ENCODE measurements at regions not wholly inside any gene's neighbourhood (a gene's known extent, or its start where the extent isn't known, plus 50 kb on each side); places are given as distances from the start of the nearest gene placed in this dataset.

DNA sequence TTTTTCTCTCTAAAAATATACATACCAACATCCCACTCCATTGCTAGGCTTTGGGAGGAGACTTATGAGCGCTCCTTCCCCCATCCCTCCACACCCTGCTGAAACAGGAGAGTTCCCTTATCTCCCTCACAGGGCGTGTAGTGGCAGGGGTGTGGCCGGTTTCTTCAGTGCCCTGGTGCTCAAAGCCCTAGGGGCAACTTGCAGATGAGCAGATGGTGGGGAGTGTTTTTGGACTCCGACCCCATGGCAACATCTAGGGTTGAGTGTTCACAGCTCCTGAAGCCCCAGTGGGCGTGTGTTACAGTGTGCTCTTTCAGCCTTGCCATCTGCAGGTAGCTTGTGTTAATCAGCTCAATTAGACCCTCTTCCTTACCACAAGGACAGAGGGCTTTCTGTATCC is 409.5 kb downstream of the MAT2B start:
- no peak overlapping the region for H3K4me2 ChIP-seq (ENCODE audit: control insufficient read depth, extremely low read depth, insufficient read depth, low read depth, low read length)
- no peaks in the 10 kb centered on the region for H3K79me2 ChIP-seq (ENCODE audit: control insufficient read depth, insufficient read depth, low read length)
- H4K20me1 ChIP-seq (ENCODE audit: control insufficient read depth, extremely low read depth, insufficient read depth, low read length): no peaks in the 10 kb centered on the region
- dilution Hi-C loops (cut with MboI; ENCODE audit: extremely low pct_ligation_motif_present, low sequenced_read_pairs): no loop called here
- DNase-seq (ENCODE audit: low read depth, low spot score) (no peak), FAIRE-seq (no peak)
- H3K4me1 ChIP-seq (ENCODE audit: control insufficient read depth, extremely low read depth, insufficient read depth, low read length): no peaks in the 10 kb centered on the region
- H3K36me3 ChIP-seq (ENCODE audit: control insufficient read depth in 2 of 2, extremely low read depth in 1 of 2, insufficient read depth in 2 of 2, low read length in 2 of 2): no peaks in the 10 kb centered on the region
- no peaks in the 10 kb centered on the region for H3K9me3 ChIP-seq (ENCODE audit: control insufficient read depth, low read depth, low read length)
- H3K27me3 ChIP-seq (ENCODE audit: control insufficient read depth, extremely low read depth, insufficient read depth, low read length): no peaks in the 10 kb centered on the region
- H2AFZ ChIP-seq (ENCODE audit: control insufficient read depth, low read length): no peak overlapping the region
- no peak overlapping the region for H3K27ac ChIP-seq (ENCODE audit: control insufficient read depth, insufficient read depth, low read length)
- TF ChIP-seq EZH2 (IDR thresholded peaks at IDR 0.05; ENCODE audit: low read length): no peak
- TF ChIP-seq, protein P1, sequence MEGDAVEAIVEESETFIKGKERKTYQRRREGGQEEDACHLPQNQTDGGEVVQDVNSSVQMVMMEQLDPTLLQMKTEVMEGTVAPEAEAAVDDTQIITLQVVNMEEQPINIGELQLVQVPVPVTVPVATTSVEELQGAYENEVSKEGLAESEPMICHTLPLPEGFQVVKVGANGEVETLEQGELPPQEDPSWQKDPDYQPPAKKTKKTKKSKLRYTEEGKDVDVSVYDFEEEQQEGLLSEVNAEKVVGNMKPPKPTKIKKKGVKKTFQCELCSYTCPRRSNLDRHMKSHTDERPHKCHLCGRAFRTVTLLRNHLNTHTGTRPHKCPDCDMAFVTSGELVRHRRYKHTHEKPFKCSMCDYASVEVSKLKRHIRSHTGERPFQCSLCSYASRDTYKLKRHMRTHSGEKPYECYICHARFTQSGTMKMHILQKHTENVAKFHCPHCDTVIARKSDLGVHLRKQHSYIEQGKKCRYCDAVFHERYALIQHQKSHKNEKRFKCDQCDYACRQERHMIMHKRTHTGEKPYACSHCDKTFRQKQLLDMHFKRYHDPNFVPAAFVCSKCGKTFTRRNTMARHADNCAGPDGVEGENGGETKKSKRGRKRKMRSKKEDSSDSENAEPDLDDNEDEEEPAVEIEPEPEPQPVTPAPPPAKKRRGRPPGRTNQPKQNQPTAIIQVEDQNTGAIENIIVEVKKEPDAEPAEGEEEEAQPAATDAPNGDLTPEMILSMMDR (optimal IDR thresholded peaks at IDR 0.05 in 1 of 3, IDR thresholded peaks at IDR 0.05 in 1 of 3, conservative IDR thresholded peaks at IDR 0.05 in 1 of 3; ENCODE audit: extremely low read depth in 1 of 3, insufficient read depth in 2 of 3, low read length in 3 of 3): no peak
- H3K9ac ChIP-seq (ENCODE audit: control insufficient read depth, extremely low read depth, insufficient read depth, low read length): no peak overlapping the region
- H3K4me3 ChIP-seq (ENCODE audit: control insufficient read depth in 2 of 3, extremely low read depth in 1 of 3, insufficient read depth in 2 of 3, low read depth in 1 of 3, low read length in 3 of 3): no peak overlapping the region
- no peaks in the 10 kb centered on the region for H3K9me1 ChIP-seq (ENCODE audit: control insufficient read depth, extremely low read depth, insufficient read depth, low read length)

DNA sequence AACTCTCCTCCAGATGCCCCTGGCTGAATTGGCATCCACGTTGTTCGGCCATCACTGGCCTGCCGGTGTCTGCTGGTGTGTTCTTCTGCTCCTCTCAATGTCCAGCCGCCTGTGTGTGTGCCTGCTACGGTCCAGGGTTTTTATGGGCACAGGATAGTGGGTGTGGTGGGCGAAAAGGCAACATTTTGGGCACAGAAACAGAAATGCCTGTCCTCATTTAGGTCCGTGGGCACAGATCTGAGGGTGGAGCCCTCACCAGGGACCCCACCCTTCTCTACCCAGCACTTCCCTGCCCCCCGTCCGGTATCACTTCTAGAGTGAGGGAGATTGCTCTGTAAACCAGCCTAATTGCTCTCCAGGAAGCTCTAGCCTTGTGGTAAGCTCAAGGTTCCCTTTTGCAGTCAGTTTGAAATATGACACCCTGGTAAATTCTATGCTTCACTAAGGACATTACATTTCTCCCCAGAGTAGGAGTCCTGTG is 410.1 kb downstream of the MAT2B start:
- FAIRE-seq: no peak

More for the DNA sequence above, 410.1 kb downstream of the MAT2B start:
- Histone ChIP-seq H3K4me1 (ENCODE audit: control insufficient read depth, extremely low read depth, insufficient read depth, low read length) (no peaks in the 10 kb centered on the region), H3K27ac (ENCODE audit: control insufficient read depth, insufficient read depth, low read length) (no peak overlapping the region), H3K79me2 (ENCODE audit: control insufficient read depth, insufficient read depth, low read length) (no peaks in the 10 kb centered on the region), H3K27me3 (ENCODE audit: control insufficient read depth, extremely low read depth, insufficient read depth, low read length) (no peaks in the 10 kb centered on the region), H3K9me1 (ENCODE audit: control insufficient read depth, extremely low read depth, insufficient read depth, low read length) (no peaks in the 10 kb centered on the region), H3K9me3 (ENCODE audit: control insufficient read depth, low read depth, low read length) (no peaks in the 10 kb centered on the region), H4K20me1 (ENCODE audit: control insufficient read depth, extremely low read depth, insufficient read depth, low read length) (no peaks in the 10 kb centered on the region), H3K4me2 (ENCODE audit: control insufficient read depth, extremely low read depth, insufficient read depth, low read depth, low read length) (no peak overlapping the region), H3K4me3 (ENCODE audit: control insufficient read depth in 2 of 3, extremely low read depth in 1 of 3, insufficient read depth in 2 of 3, low read depth in 1 of 3, low read length in 3 of 3) (no peak overlapping the region), H3K36me3 (ENCODE audit: control insufficient read depth in 2 of 2, extremely low read depth in 1 of 2, insufficient read depth in 2 of 2, low read length in 2 of 2) (no peaks in the 10 kb centered on the region), H3K9ac (ENCODE audit: control insufficient read depth, extremely low read depth, insufficient read depth, low read length) (no peak overlapping the region), H2AFZ (ENCODE audit: control insufficient read depth, low read length) (no peak overlapping the region)
- DNase-seq (ENCODE audit: low read depth, low spot score): no peak
- TF ChIP-seq EZH2 (IDR thresholded peaks at IDR 0.05; ENCODE audit: low read length): no peak
- TF ChIP-seq, protein P1 (optimal IDR thresholded peaks at IDR 0.05 in 1 of 3, IDR thresholded peaks at IDR 0.05 in 1 of 3, conservative IDR thresholded peaks at IDR 0.05 in 1 of 3; ENCODE audit: extremely low read depth in 1 of 3, insufficient read depth in 2 of 3, low read length in 3 of 3): no peak
- dilution Hi-C loops (cut with MboI; ENCODE audit: extremely low pct_ligation_motif_present, low sequenced_read_pairs): no loop called here

Data from keratinocyte (primary cell).